Heart left ventricle (tissue), 16 donors: ENCODE measurements at regions not wholly inside any gene's neighbourhood (a gene's known extent, or its start where the extent isn't known, plus 50 kb on each side); places are given as distances from the start of the nearest gene placed in this dataset.

ENCODE experiments used
- ATAC-seq, 4 donors: fragments of 200-7000 bp; cut with Tn5 transposase; one replicate each; pipeline ENCODE4 v1.9.1; 2020 to 2022; ENCODE audit warnings: moderate library complexity in 4 of 4, mild to moderate bottlenecking in 3 of 4, moderate number of reproducible peaks in 1 of 4
- DNase-seq, 5 donors: peaks; one replicate each; pipeline ENCODE4 v3.0.0-alpha.2; 2020
- H3K27ac ChIP-seq, 12 donors: fragments of 200-600 bp; sonication (generic) in 4 of 12; one replicate each; pipeline versions ENCODE4 v1.5.0 to v1.8.0; 2016 to 2022; ENCODE audit warnings: mild to moderate bottlenecking in 2 of 12
- H3K27me3 ChIP-seq, 9 donors: fragments of 200-600 bp; sonication (generic) in 2 of 9; one replicate each; pipeline versions ENCODE4 v1.5.1 to v1.8.0; 2016 to 2022; ENCODE audit warnings: mild to moderate bottlenecking in 3 of 9
- H3K36me3 ChIP-seq, 9 donors: fragments of 200-600 bp; sonication (generic) in 2 of 9; one replicate each; pipeline versions ENCODE4 v1.5.0 to v1.8.0; 2018 to 2022; ENCODE audit warnings: mild to moderate bottlenecking in 2 of 9
- H3K4me1 ChIP-seq, 12 donors: fragments of 200-600 bp; sonication (generic) in 4 of 12; one replicate each; pipeline versions ENCODE4 v1.5.0 to v1.8.0; 2016 to 2022; ENCODE audit warnings: mild to moderate bottlenecking in 3 of 12
- H3K4me3 ChIP-seq, 12 donors: fragments of 200-600 bp; sonication (generic) in 4 of 12; one replicate each; pipeline versions ENCODE4 v1.5.0 to v1.8.0; 2017 to 2022; ENCODE audit warnings: mild to moderate bottlenecking in 9 of 12, moderate library complexity in 4 of 12
- H3K9me3 ChIP-seq, 12 donors: fragments of 200-600 bp; sonication (generic) in 4 of 12; one replicate each; pipeline versions ENCODE4 v1.5.0 to v1.8.0; 2016 to 2022; ENCODE audit warnings: mild to moderate bottlenecking in 1 of 12
- CTCF ChIP-seq, 12 donors: fragments of 200-600 bp; sonication (generic) in 4 of 12; IDR thresholded peaks; one replicate each; pipeline versions ENCODE4 v1.5.0 to v1.8.0; 2018 to 2022; ENCODE audit warnings: antibody characterized with exemption in 12 of 12, mild to moderate bottlenecking in 5 of 12
- POLR2A ChIP-seq, 2 donors: fragments of 450-650 bp; IDR thresholded peaks; one replicate each; pipeline ENCODE4 v1.6.1; 2017; ENCODE audit warnings: antibody characterized with exemption in 2 of 2, mild to moderate bottlenecking in 2 of 2, moderate library complexity in 2 of 2
- WGBS, 4 donors: extraction: QIAGEN DNeasy Blood & Tissue Kit in 2 of 4; methylation state at CpG; one replicate each; pipeline versions ENCODE4 v1.1.5 to v1.1.7; 2013 to 2018; 5-methylcytosine and 5-hydroxymethylcytosine counted together
- intact Hi-C, 10 donors: fragments of 100-400 bp; cut with DNase I; formaldehyde crosslinking; loops; one replicate each; pipeline versions ENCODE4 v1.11.1 to v1.14.2; 2022
- donor health status: ischemic (EF 13 %, LVEDD 7.1; RV severe dilation, severe dysfunction).
- donor health status: healthy with polysubstance abuse.
- donor health status: DM: no; HTN: yes; CAD: no.
- donor health status: DM: no; HTN: no; CAD: no.
- donor health status: ischemic (EF 25% LVEDD 6.9; RV normal size, moderate dysfunction).
- donor health status: ischemic (EF 25% LVEDD 5.7; RV mildly dilated, moderate dysfunction).
- donor health status: healthy.
- donor health status: DM: yes; HTN: yes; CAD: no.
- donor health status: ischemic (EF 35%, LVEDD 5.7; RV mildly dilated, moderate dysfunction).
- donor health status: nonischemic (EF 11% LVEDD 7.7; RV severe dilation, severe dysfunction).
- donor health status: DM: yes; HTN: yes; CAD: no.
- donor health status: PGD.
- donor health status: ischemic (EF 29% LVEDD 5.4; RV normal size, mild dysfunction).
- donor health status: nonischemic (EF 23%, LVEDD 6.1; RV moderate dilation, normal function).

GRCh38 chr7:81419731-81420130 lies 350.1 kb downstream of the HGF start:
- Histone ChIP-seq H3K4me3 (no peak overlapping the region), H3K27ac (no peak overlapping the region), H3K4me1 (no peaks in the 10 kb centered on the region), H3K9me3 (no peaks in the 10 kb centered on the region), H3K27me3 (no peaks in the 10 kb centered on the region), H3K36me3 (no peaks in the 10 kb centered on the region)
- TF ChIP-seq CTCF (IDR thresholded peaks at IDR 0.05) (no peak), POLR2A (IDR thresholded peaks at IDR 0.05) (no peak)
- ATAC-seq: no peak
- intact Hi-C loops: loop anchor here in 1 of 10 donors (10.0 kb wide), 1 partner anchor 65 kb away; no protein-coding TSS in a partner anchor
- DNase-seq: no peak

GRCh38 chr7:81416659-81417058 lies 353.2 kb downstream of the HGF start:
- Histone ChIP-seq H3K4me3 (no peak overlapping the region), H3K27me3 (no peaks in the 10 kb centered on the region), H3K4me1 (no peaks in the 10 kb centered on the region), H3K27ac (no peak overlapping the region), H3K36me3 (no peaks in the 10 kb centered on the region), H3K9me3 (no peaks in the 10 kb centered on the region)
- intact Hi-C loops: loop anchor here in 1 of 10 donors (10.0 kb wide), 1 partner anchor 62 kb away; no protein-coding TSS in a partner anchor
- ATAC-seq (no peak), DNase-seq (no peak)
- WGBS, 4 donors: 83 to 93% (median 89%) methylated on average over 1 of the region's 1 CpG
- TF ChIP-seq CTCF (IDR thresholded peaks at IDR 0.05): no peak
- TF ChIP-seq POLR2A (IDR thresholded peaks at IDR 0.05): no peak

GRCh38 chr7:81415181-81415580 lies 354.7 kb downstream of the HGF start:
- Histone ChIP-seq H3K9me3 (no peaks in the 10 kb centered on the region), H3K27me3 (no peaks in the 10 kb centered on the region), H3K4me1 (no peaks in the 10 kb centered on the region), H3K27ac (no peak overlapping the region), H3K36me3 (no peaks in the 10 kb centered on the region), H3K4me3 (no peak overlapping the region)
- no peak for DNase-seq
- TF ChIP-seq POLR2A (IDR thresholded peaks at IDR 0.05) (no peak), CTCF (IDR thresholded peaks at IDR 0.05) (no peak)
- ATAC-seq: no peak
- intact Hi-C loops: loop anchor here in 1 of 10 donors (10.0 kb wide), 1 partner anchor 60 kb away; no protein-coding TSS in a partner anchor
- 67 to 80% (median 71%) methylated on average over 1 of the region's 1 CpG for WGBS, 4 donors

GRCh38 chr7:81414411-81414810 lies 355.4 kb downstream of the HGF start:
- Histone ChIP-seq H3K4me3 (no peak overlapping the region), H3K4me1 (no peaks in the 10 kb centered on the region), H3K27me3 (no peaks in the 10 kb centered on the region), H3K27ac (no peak overlapping the region), H3K9me3 (no peaks in the 10 kb centered on the region), H3K36me3 (no peaks in the 10 kb centered on the region)
- ATAC-seq: no peak
- intact Hi-C loops: loop anchor here in 1 of 10 donors (10.0 kb wide), 1 partner anchor 60 kb away; no protein-coding TSS in a partner anchor
- DNase-seq: no peak
- no peak for TF ChIP-seq POLR2A (IDR thresholded peaks at IDR 0.05)
- TF ChIP-seq CTCF (IDR thresholded peaks at IDR 0.05): no peak
- WGBS, 4 donors: 58 to 70% (median 65%) methylated on average over 3 of the region's 3 CpGs
